Endothelial cell of umbilical vein (primary cell): ENCODE measurements at regions not wholly inside any gene's neighbourhood (a gene's known extent, or its start where the extent isn't known, plus 50 kb on each side); places are given as distances from the start of the nearest gene placed in this dataset.

ENCODE experiments used
- BruUV-seq: library from RNA; stranded (reverse); fragments of 400-500 nt; replicated peaks from 2 replicates; lab custom pipeline; 2021; lab: Mats Ljungman, UMichigan
- CTCF ChIA-PET: fragments of 300-600, 350-600 bp; sonication (Branson Sonifier 250); formaldehyde crosslinking; loops from one replicate; lab custom pipeline; 2021; ENCODE audit warnings: antibody characterized with exemption, inconsistent platforms; lab: Charles Lee
- POLR2A ChIA-PET: fragments of 300-600, 350-600 bp; sonication (Branson Sonifier 250); formaldehyde crosslinking; loops from one replicate; lab custom pipeline; 2021; ENCODE audit warnings: antibody characterized with exemption, inconsistent platforms; lab: Charles Lee
- DNase-seq: peaks from one replicate; pipeline ENCODE4 v3.0.0-alpha.2; 2011; ENCODE audit warnings: low read depth, low spot score
- FAIRE-seq: peaks from 2 replicates; lab custom pipeline; 2011; peaks lifted over from hg19 to GRCh38; lab: Jason Lieb, UNC
- H2AFZ ChIP-seq: 2 replicates; pipeline ENCODE4 v1.6.0; 2012; ENCODE audit warnings: low read depth, low read length, control low read depth, inconsistent platforms
- H3K27ac ChIP-seq: 2 replicates; pipeline ENCODE4 v1.5.1; 2011; ENCODE audit warnings: low read depth, mild to moderate bottlenecking, control low read depth, low read length, moderate library complexity; ENCODE audit not compliant: insufficient read depth
- H3K27me3 ChIP-seq, 2 experiments: 2 replicates each; pipeline versions ENCODE4 v1.6.0 to v1.6.1; 2011; ENCODE audit warnings: low read length in 2 of 2, mixed read lengths in 1 of 2; ENCODE audit not compliant: control insufficient read depth in 2 of 2, insufficient read depth in 2 of 2
- H3K36me3 ChIP-seq, 2 experiments: 2 replicates in 1 of 2; 3 replicates in 1 of 2; pipeline ENCODE4 v1.5.1; 2011; ENCODE audit warnings: low read length in 2 of 2, mild to moderate bottlenecking in 1 of 2, moderate library complexity in 1 of 2; ENCODE audit not compliant: control insufficient read depth in 2 of 2, insufficient read depth in 2 of 2; ENCODE audit errors: extremely low read depth in 1 of 2
- H3K4me1 ChIP-seq: 3 replicates; pipeline ENCODE4 v1.5.1; 2011; ENCODE audit warnings: mild to moderate bottlenecking, low read length; ENCODE audit not compliant: control insufficient read depth, insufficient read depth; ENCODE audit errors: extremely low read depth
- H3K4me2 ChIP-seq: 2 replicates; pipeline ENCODE4 v1.6.1; 2011; ENCODE audit warnings: low read length, control low read depth, mixed read lengths; ENCODE audit not compliant: insufficient read depth
- H3K4me3 ChIP-seq, 3 experiments: fragments of 200-600 bp in 1 of 3; sonication (generic), shearing (Covaris generic) in 1 of 3; replicated peaks in 1 of 3; 2 replicates each; pipeline ENCODE4 v1.5.1; 2011 to 2016; ENCODE audit warnings: control low read depth in 3 of 3, low read length in 3 of 3, mild to moderate bottlenecking in 2 of 3, inconsistent platforms in 1 of 3, low read depth in 1 of 3, moderate library complexity in 1 of 3; ENCODE audit not compliant: insufficient read depth in 1 of 3
- H3K79me2 ChIP-seq: 2 replicates; pipeline ENCODE4 v1.6.0; 2012; ENCODE audit warnings: low read length, inconsistent platforms; ENCODE audit not compliant: control insufficient read depth, insufficient read depth
- H3K9ac ChIP-seq: replicated peaks from 2 replicates; pipeline ENCODE3; 2011; ENCODE audit warnings: low read length, control low read depth; ENCODE audit not compliant: insufficient read depth; ENCODE audit errors: extremely low read depth
- H3K9me1 ChIP-seq: replicated peaks from 3 replicates; pipeline ENCODE4 v1.6.0; 2011; ENCODE audit warnings: mild to moderate bottlenecking, low read length; ENCODE audit not compliant: control insufficient read depth, insufficient read depth; ENCODE audit errors: extremely low read depth
- H3K9me3 ChIP-seq: replicated peaks from 2 replicates; pipeline ENCODE4 v1.5.1; 2012; ENCODE audit warnings: low read length, inconsistent platforms; ENCODE audit not compliant: control insufficient read depth, insufficient read depth
- H4K20me1 ChIP-seq: replicated peaks from 2 replicates; pipeline ENCODE3; 2011; ENCODE audit warnings: mild to moderate bottlenecking, low read length; ENCODE audit not compliant: control insufficient read depth, insufficient read depth; ENCODE audit errors: extremely low read depth
- EZH2 ChIP-seq: IDR thresholded peaks from 2 replicates; pipeline ENCODE4 v1.6.1; 2012; ENCODE audit warnings: borderline replicate concordance, low read depth, mild to moderate bottlenecking, moderate library complexity, low read length, inconsistent platforms; ENCODE audit not compliant: severe bottlenecking
- FOS ChIP-seq: IDR thresholded peaks from 2 replicates; pipeline ENCODE4 v1.6.1; 2011; ENCODE audit warnings: mild to moderate bottlenecking, low read length, moderate library complexity, borderline replicate concordance; ENCODE audit not compliant: insufficient read depth
- GATA2 ChIP-seq: IDR thresholded peaks from 2 replicates; pipeline ENCODE4 v1.7.0; 2011; ENCODE audit warnings: low read depth, mild to moderate bottlenecking, moderate library complexity, mixed read lengths, low read length; ENCODE audit not compliant: insufficient read length, insufficient read depth
- JUN ChIP-seq: IDR thresholded peaks from 2 replicates; pipeline ENCODE4 v1.6.1; 2011; ENCODE audit warnings: borderline replicate concordance, low read depth; ENCODE audit not compliant: insufficient read length, insufficient read depth
- MAX ChIP-seq: IDR thresholded peaks from 2 replicates; pipeline ENCODE4 v1.6.1; 2011; ENCODE audit not compliant: insufficient read depth, insufficient read length
- MYC ChIP-seq: IDR thresholded peaks from one replicate; pipeline ENCODE4 v1.6.1; 2011; ENCODE audit warnings: mild to moderate bottlenecking, low read depth, low read length
- POLR2A ChIP-seq: IDR thresholded peaks from 2 replicates; pipeline ENCODE4 v1.6.1; 2012; ENCODE audit warnings: low read depth, mild to moderate bottlenecking, control low read depth, low read length
- POLR2AphosphoS5 ChIP-seq: IDR thresholded peaks from 2 replicates; pipeline ENCODE4 v1.6.1; 2012; ENCODE audit warnings: low read depth, mild to moderate bottlenecking, control low read depth, low read length, moderate library complexity; ENCODE audit not compliant: insufficient read depth
- dilution Hi-C: fragments of 300-500 bp; cut with MboI; formaldehyde crosslinking; loops from one replicate; pipeline ENCODE4 v1.15.0; 2019; ENCODE audit warnings: low sequenced_read_pairs; ENCODE audit not compliant: extremely low pct_ligation_motif_present
- intact Hi-C: fragments of 100-400 bp; cut with micrococcal nuclease; formaldehyde crosslinking; loops from one replicate; pipeline ENCODE4 v1.10.0; 2022
- TF ChIP-seq, protein P1 (sequence below), 2 donors: IDR thresholded peaks; 1 replicate in 1 of 2; 2 replicates in 1 of 2; pipeline ENCODE4 v1.5.1; 2011; ENCODE audit warnings: low read length in 2 of 2, mild to moderate bottlenecking in 2 of 2, moderate library complexity in 2 of 2, control low read depth in 1 of 2, inconsistent platforms in 1 of 2, low read depth in 1 of 2; ENCODE audit not compliant: insufficient read depth in 1 of 2; ENCODE audit errors: extremely low read depth in 1 of 2

DNA sequence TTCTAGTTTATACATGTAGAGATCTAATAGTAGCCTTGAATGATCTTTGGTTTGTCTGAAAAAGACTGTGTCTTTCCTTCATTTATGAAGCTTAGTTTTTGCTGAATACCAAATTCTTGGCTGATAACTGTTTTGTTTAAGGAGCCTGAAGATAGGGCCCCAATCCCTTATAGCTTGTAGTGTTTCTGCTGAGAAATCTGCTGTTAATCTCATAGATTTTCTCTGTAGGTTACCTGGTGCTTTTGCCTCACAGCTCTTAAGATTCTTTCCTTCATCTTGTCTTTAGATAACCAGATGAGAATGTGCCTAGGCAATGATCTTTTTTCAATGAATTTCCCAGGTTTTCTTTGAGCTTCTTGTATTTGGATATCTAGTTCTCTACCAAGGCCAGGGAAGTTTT lies 562.1 kb downstream of the XIRP2 start:
- Histone ChIP-seq H3K9me3 (no peaks in the 10 kb centered on the region), H3K4me2 (no peak overlapping the region), H3K9ac (no peak overlapping the region), H3K4me3 (no peak overlapping the region), H2AFZ (no peak overlapping the region), H3K36me3 (no peaks in the 10 kb centered on the region), H3K9me1 (no peaks in the 10 kb centered on the region), H4K20me1 (no peaks in the 10 kb centered on the region), H3K27ac (no peak overlapping the region), H3K27me3 (no peaks in the 10 kb centered on the region), H3K4me1 (no peaks in the 10 kb centered on the region), H3K79me2 (no peaks in the 10 kb centered on the region)
- CTCF ChIA-PET = interaction anchor here (1.0 to 1.2 kb wide), 2 partner anchors 85 to 668 kb away, joined by 3 read pairs; no protein-coding TSS in a partner anchor
- intact Hi-C loops = no loop called here
- dilution Hi-C loops = no loop called here
- FAIRE-seq (no peak), DNase-seq (no peak)
- no TSS peak for BruUV-seq
- POLR2A ChIA-PET = no interaction called here
- TF ChIP-seq POLR2A (no peak), POLR2AphosphoS5 (no peak), FOS (no peak), MAX (no peak), GATA2 (no peak), EZH2 (no peak), MYC (no peak), JUN (no peak)
- TF ChIP-seq, protein P1, sequence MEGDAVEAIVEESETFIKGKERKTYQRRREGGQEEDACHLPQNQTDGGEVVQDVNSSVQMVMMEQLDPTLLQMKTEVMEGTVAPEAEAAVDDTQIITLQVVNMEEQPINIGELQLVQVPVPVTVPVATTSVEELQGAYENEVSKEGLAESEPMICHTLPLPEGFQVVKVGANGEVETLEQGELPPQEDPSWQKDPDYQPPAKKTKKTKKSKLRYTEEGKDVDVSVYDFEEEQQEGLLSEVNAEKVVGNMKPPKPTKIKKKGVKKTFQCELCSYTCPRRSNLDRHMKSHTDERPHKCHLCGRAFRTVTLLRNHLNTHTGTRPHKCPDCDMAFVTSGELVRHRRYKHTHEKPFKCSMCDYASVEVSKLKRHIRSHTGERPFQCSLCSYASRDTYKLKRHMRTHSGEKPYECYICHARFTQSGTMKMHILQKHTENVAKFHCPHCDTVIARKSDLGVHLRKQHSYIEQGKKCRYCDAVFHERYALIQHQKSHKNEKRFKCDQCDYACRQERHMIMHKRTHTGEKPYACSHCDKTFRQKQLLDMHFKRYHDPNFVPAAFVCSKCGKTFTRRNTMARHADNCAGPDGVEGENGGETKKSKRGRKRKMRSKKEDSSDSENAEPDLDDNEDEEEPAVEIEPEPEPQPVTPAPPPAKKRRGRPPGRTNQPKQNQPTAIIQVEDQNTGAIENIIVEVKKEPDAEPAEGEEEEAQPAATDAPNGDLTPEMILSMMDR (IDR thresholded peaks at IDR 0.05; ENCODE audit: extremely low read depth in 1 of 2, insufficient read depth in 1 of 2, low read depth in 1 of 2, low read length in 2 of 2) = no peak
